Large intestine (tissue), 3 donors: ENCODE measurements at regions not wholly inside any gene's neighbourhood (a gene's known extent, or its start where the extent isn't known, plus 50 kb on each side); places are given as distances from the start of the nearest gene placed in this dataset.
"Not testable (repeated sequence)": the region's sequence is repeated elsewhere in the genome, so short reads cannot be mapped to it uniquely, and the experiment has no call there.

Source experiments
- DNase-seq, 2 donors: peaks; one replicate each; pipeline versions ENCODE4 v3.0.0 to v3.0.0-alpha.2; 2013
- H3K27ac ChIP-seq: one replicate; pipeline ENCODE4 v1.5.1; 2013; ENCODE audit warnings: low read length
- H3K27me3 ChIP-seq: 2 replicates; pipeline ENCODE4 v1.6.1; 2013; ENCODE audit warnings: low read length; ENCODE audit not compliant: control insufficient read depth, insufficient read depth
- H3K36me3 ChIP-seq: 2 replicates; pipeline ENCODE4 v1.6.1; 2013; ENCODE audit warnings: low read length; ENCODE audit not compliant: control insufficient read depth, insufficient read depth
- H3K4me1 ChIP-seq: one replicate; pipeline ENCODE4 v1.6.1; 2013; ENCODE audit warnings: low read length; ENCODE audit not compliant: control insufficient read depth, insufficient read depth
- H3K4me3 ChIP-seq: one replicate; pipeline ENCODE4 v1.5.1; 2013; ENCODE audit warnings: low read length
- H3K9me3 ChIP-seq: one replicate; pipeline ENCODE4 v1.6.1; 2013; ENCODE audit warnings: mild to moderate bottlenecking, low read depth, low read length, moderate library complexity; ENCODE audit not compliant: control insufficient read depth
- WGBS: methylation state at CpG from one replicate; pipeline ENCODE4 v1.1.5; 2013; ENCODE audit warnings: low lambda C conversion rate; ENCODE audit not compliant: insufficient coverage; 5-methylcytosine and 5-hydroxymethylcytosine counted together

DNA sequence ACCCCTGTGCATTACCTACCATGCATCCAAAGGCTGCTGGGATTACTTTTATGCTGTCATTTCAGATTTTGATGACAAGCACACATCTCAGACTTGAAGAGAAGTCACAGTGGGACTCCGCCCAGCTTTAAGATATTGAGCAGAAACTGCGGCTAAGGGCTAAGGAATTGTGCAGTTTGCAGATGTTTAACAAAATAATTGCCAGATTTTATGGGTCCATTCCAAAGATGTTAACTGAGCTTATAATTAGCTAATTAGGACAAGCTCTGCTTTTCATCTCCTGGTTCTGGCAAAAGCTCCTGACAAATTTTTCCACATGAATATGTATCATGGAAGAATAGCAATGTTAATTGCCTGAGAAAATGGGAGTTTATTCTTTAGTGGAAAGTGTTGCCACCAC, 344.4 kb upstream of the ATXN7L3B start:
- Histone ChIP-seq H3K9me3 (no peaks in the 10 kb centered on the region), H3K4me1 (no peaks in the 10 kb centered on the region), H3K4me3 (no peak overlapping the region), H3K27ac (no peak overlapping the region), H3K27me3 (no peaks in the 10 kb centered on the region), H3K36me3 (no peaks in the 10 kb centered on the region)
- no CpG with 5 or more reads among the region's 2 CpGs for WGBS
- DNase-seq = no peak

DNA sequence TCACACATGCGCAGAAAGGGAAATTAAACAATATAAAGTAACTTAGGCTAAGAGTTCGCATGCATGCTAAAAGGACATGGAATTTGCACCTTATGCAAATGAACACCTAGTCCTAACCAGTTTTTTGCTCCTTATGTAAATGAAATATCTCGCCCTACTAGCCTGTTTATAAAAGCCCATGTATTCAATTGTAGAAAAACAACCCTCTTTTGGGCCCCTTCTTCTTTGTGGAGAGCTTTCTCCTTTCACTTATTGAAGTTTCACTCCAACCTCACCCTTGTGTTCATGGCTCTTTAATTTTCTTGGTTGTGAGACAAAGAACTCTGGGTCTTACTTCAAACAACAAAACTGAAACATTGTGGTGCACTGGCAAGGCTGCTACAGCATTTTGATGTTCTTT, 333.4 kb upstream of the ATXN7L3B start:
- H3K4me1 ChIP-seq = no peaks in the 10 kb centered on the region
- H3K4me3 ChIP-seq = no peak overlapping the region
- DNase-seq = no peak
- no CpG with 5 or more reads among the region's 3 CpGs for WGBS
- H3K36me3 ChIP-seq = no peaks in the 10 kb centered on the region
- no peak overlapping the region for H3K27ac ChIP-seq
- no peaks in the 10 kb centered on the region for H3K27me3 ChIP-seq
- H3K9me3 ChIP-seq = no peaks in the 10 kb centered on the region

DNA sequence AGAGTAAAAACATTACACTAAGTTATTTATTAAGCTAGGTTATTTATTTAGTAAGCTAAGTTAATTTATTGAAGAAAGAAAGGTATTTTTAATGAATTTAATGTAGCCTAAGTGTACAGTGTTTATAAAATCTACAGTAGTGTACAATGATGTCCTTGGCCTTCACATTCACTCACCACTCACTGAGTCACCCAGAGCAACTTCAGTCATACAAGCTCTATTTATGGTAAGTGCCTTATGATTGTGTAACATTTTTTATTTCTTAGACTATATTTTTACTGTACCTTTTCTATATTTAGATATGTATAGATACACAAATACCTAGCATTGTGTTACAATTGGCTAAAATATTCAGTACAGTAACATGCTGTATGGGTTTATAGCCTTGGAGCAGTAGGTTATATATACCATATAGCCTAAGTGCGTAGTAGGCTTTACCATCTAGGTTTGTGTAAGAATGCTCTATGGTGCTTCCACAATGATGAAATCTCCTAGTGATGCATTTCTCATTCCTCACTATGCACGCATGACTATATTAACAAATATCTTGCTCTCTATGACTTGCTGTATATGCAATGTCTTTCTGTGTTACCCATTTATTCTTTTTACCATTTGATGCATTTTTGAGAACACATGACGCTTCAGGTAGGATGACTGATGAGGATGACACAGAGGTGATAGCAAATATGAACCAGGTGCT, 309.6 kb upstream of the ATXN7L3B start:
- Histone ChIP-seq H3K9me3 (no peaks in the 10 kb centered on the region), H3K36me3 (no peaks in the 10 kb centered on the region), H3K4me1 (no peaks in the 10 kb centered on the region), H3K27me3 (no peaks in the 10 kb centered on the region), H3K4me3 (no peak overlapping the region), H3K27ac (no peak overlapping the region)
- DNase-seq = no peak
- 100% methylated on average over 1 of the region's 3 CpGs for WGBS

DNA sequence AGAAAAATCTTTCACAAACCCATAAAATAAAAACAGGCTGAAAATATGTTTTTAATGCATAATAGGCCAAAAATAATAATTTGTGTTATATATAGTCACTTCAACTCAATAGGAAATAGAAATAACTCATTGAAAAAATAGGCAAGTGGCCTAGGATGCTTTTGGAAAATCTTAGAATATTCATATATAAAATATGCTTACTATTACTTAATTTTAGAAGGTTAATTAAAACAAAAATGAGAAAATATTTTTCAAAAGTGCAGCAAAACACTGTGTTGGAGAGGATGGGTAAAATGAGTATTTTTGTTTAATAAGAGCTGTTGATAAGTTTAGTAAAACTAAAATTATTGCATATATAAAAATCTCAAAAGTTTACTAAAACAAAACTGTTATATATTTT, 308.0 kb upstream of the ATXN7L3B start:
- no peaks in the 10 kb centered on the region for H3K36me3 ChIP-seq
- no peaks in the 10 kb centered on the region for H3K9me3 ChIP-seq
- H3K4me1 ChIP-seq = no peaks in the 10 kb centered on the region
- H3K4me3 ChIP-seq = no peak overlapping the region
- DNase-seq = no peak
- no peaks in the 10 kb centered on the region for H3K27me3 ChIP-seq
- no peak overlapping the region for H3K27ac ChIP-seq

DNA sequence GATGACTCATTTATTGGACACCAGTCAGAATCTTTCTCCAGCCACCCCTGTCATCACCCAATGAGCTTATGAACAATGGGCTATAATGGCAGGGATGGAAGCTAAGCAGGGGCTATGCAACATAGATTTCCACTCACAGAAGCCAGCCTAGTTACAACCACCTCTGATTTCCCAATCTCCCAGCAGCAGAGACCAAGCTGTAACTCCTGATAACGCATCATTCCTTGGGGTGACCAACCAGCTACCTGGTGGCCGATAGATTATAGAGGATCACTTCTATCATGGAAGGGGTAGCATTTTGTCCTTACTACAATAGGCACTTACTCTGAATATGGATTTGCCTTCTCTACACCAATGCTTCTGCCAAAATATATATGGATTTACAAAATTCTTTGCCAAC, 302.3 kb upstream of the ATXN7L3B start:
- Histone ChIP-seq H3K36me3 (no peaks in the 10 kb centered on the region), H3K9me3 (no peaks in the 10 kb centered on the region), H3K27ac (no peak overlapping the region), H3K4me3 (no peak overlapping the region), H3K27me3 (no peaks in the 10 kb centered on the region), H3K4me1 (no peaks in the 10 kb centered on the region)
- WGBS = no CpG with 5 or more reads among the region's 2 CpGs
- no peak for DNase-seq

DNA sequence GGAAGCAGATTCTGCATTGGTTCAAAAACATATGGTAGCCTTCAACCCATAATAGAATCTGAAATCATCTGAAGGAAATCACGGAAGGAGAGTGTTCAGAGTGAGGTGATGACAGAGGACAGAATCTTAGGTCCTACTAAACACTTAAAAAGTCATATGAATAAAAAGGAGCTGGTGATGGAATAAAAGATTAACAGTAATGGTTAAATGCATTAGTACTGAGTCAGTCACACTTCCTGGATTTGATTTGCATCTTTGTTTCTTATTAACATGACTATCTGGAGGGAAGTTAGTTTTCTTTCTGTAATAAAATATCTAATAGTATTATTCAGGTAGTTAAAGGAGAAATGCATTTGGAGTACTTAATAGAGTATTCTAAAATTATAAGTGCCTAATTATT, 296.3 kb upstream of the ATXN7L3B start:
- no peak for DNase-seq
- no peaks in the 10 kb centered on the region for H3K9me3 ChIP-seq
- 100% methylated on average over 1 of the region's 1 CpG for whole genome bisulfite sequencing

DNA sequence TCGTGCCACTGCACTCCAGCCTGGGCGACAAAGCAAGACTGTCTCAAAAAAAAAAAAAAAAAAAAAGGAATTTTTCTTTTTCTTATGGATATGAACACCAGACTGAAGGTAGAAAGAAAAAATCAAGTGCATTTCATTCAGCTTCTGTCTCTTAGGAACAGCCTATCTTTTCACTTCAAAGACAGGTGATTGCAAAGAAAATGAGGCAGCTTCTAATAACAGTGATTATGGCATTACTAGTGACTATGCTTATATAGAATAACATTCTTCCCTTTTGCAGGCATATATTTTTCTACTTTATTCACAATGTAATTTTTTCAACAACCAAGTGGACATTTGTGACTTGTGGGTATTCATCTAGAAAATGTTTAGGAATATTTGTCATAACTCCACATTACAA, 295.5 kb upstream of the ATXN7L3B start:
- H3K27ac ChIP-seq = no peak overlapping the region
- H3K4me1 ChIP-seq = no peaks in the 10 kb centered on the region
- no peaks in the 10 kb centered on the region for H3K36me3 ChIP-seq
- H3K4me3 ChIP-seq = no peak overlapping the region
- no peaks in the 10 kb centered on the region for H3K9me3 ChIP-seq
- no peak for DNase-seq
- WGBS = no CpG with 5 or more reads among the region's 2 CpGs
- no peaks in the 10 kb centered on the region for H3K27me3 ChIP-seq

More for the DNA sequence above, 296.3 kb upstream of the ATXN7L3B start:
- Histone ChIP-seq H3K4me1 (no peaks in the 10 kb centered on the region), H3K27ac (no peak overlapping the region), H3K4me3 (no peak overlapping the region), H3K27me3 (no peaks in the 10 kb centered on the region), H3K36me3 (no peaks in the 10 kb centered on the region)

DNA sequence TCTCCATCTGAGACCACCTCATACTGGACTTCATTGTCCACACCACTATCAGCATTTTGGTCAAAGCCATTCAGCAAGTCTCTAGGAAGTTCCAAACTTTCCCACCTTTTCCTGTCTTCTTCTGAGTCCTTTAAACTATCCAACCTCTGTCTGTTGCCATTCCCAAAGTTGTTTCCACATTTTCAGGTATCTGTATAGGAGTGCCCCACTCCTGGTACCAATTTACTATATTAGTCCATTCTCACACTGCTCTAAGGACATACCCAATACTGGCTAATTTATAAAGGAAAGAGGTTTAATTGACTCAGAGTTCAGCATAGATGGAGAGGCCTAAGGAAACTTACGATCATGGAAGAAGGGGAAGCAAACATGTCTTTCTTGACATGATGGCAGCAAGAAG, 292.2 kb upstream of the ATXN7L3B start:
- H3K27me3 ChIP-seq = no peaks in the 10 kb centered on the region
- no CpG with 5 or more reads among the region's 1 CpG for WGBS
- H3K36me3 ChIP-seq = no peaks in the 10 kb centered on the region
- DNase-seq = no peak
- H3K4me1 ChIP-seq = no peaks in the 10 kb centered on the region
- H3K9me3 ChIP-seq = no peaks in the 10 kb centered on the region
- H3K27ac ChIP-seq = no peak overlapping the region
- no peak overlapping the region for H3K4me3 ChIP-seq

DNA sequence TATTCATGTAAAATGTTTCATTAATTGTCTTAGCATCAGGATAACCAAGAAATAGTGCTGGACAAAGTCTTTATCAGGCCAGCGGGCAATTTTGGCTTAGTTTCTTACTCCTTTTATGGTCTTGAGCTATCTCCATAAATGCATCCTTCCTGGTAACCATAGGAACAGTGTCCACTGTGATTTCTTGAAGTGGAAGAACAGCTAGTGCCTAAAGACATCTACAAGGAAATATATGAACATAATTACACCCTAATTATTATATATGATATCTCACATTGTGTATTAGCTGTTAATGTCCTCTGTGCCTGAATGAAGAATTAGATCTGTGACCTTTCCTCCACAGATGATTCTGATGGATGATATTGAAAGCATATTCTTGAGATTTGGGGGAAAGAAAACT, 286.7 kb upstream of the ATXN7L3B start:
- no CpG with 5 or more reads among the region's 1 CpG for WGBS
- Histone ChIP-seq H3K9me3 (no peaks in the 10 kb centered on the region), H3K36me3 (no peaks in the 10 kb centered on the region), H3K4me3 (no peak overlapping the region), H3K27ac (no peak overlapping the region), H3K27me3 (no peaks in the 10 kb centered on the region), H3K4me1 (no peaks in the 10 kb centered on the region)
- no peak for DNase-seq

DNA sequence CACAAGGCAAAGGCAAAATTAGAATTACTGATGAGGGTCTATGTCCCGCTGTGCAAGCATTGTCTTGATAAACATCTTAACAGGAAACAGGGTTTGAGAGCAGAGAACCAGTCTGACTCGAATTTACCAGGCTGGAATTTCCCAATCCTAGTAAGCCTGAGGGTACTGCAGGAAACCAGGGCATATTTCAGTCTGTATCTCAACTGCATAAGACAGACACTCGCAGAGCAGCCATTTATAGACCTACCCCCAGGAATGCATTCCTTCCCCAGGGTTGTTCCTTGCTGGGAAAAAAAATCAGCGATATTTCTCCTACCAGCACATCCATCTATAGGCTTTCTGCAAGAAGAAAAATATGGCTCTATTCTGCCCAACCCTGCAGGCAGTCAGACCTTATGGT, 283.8 kb upstream of the ATXN7L3B start:
- not testable (repeated sequence) for DNase-seq, H3K9me3 ChIP-seq, H3K4me1 ChIP-seq, H3K4me3 ChIP-seq, H3K27me3 ChIP-seq, H3K36me3 ChIP-seq, H3K27ac ChIP-seq
- WGBS = 100% methylated on average over 1 of the region's 4 CpGs

DNA sequence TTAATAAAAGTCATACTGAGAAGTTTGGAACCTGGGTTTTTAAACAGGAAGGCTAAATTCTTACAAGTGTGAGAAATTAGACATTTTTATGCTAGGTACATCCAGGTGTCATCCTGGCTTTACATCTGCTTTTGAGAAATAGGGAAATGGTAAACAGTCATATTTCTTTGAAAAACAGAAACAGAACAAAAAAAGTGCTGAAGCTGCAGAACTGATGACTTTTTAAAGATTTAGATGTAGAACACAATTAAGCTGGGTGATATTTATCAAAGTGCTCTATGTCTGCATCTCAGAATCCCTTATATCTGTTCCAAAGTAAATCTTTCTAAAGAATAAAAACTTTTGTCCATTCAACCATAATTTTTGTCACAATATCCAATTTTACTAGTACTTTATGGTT, 282.9 kb upstream of the ATXN7L3B start:
- Histone ChIP-seq H3K36me3 (no peaks in the 10 kb centered on the region), H3K4me3 (no peak overlapping the region), H3K27me3 (no peaks in the 10 kb centered on the region), H3K27ac (no peak overlapping the region), H3K4me1 (no peaks in the 10 kb centered on the region), H3K9me3 (no peaks in the 10 kb centered on the region)
- no peak for DNase-seq
